ENCODE measurements at regions not wholly inside any gene's neighbourhood (a gene's known extent, or its start where the extent isn't known, plus 50 kb on each side); places are given as distances from the start of the nearest gene placed in this dataset.
"Not testable (repeated sequence)": the region's sequence is repeated elsewhere in the genome, so short reads cannot be mapped to it uniquely, and the experiment has no call there.

GRCh38 chr14:56990991-56991627 is 180.8 kb upstream of the OTX2 start:
- DNase-seq, result not testable (repeated sequence)

- DNase-seq, result no peak
Measured at GRCh38 chr14:56989359-56989758, 179.1 kb upstream of the OTX2 start.

GRCh38 chr14:56979936-56980335 is 169.7 kb upstream of the OTX2 start:
- DNase-seq, result no peak

- no peak for DNase-seq
Measured at GRCh38 chr14:56976211-56976610, 165.9 kb upstream of the OTX2 start.

GRCh38 chr14:56975521-56975920 is 165.2 kb upstream of the OTX2 start:
- DNase-seq, result no peak

GRCh38 chr14:56972948-56973347 is 162.7 kb upstream of the OTX2 start:
- DNase-seq, result no peak

- DNase-seq, result no peak
Measured at GRCh38 chr14:56964895-56965294, 154.6 kb upstream of the OTX2 start.

- DNase-seq, result no peak
Measured at GRCh38 chr14:56963381-56963780, 153.1 kb upstream of the OTX2 start.

- DNase-seq, result no peak
Measured at GRCh38 chr14:56962444-56963080, 152.3 kb upstream of the OTX2 start.

GRCh38 chr14:56959869-56960268 is 149.6 kb upstream of the OTX2 start:
- DNase-seq, result no peak

- DNase-seq, result no peak
Measured at GRCh38 chr14:56959121-56959520, 148.8 kb upstream of the OTX2 start.

GRCh38 chr14:56956182-56956581 is 145.9 kb upstream of the OTX2 start:
- DNase-seq, result no peak

GRCh38 chr14:56955745-56956144 is 145.5 kb upstream of the OTX2 start:
- DNase-seq, result no peak

GRCh38 chr14:56953884-56954283 is 143.6 kb upstream of the OTX2 start:
- DNase-seq, result no peak

- no peak for DNase-seq
Measured at GRCh38 chr14:56952766-56953473, 142.6 kb upstream of the OTX2 start.

- no peak for DNase-seq
Measured at GRCh38 chr14:56949828-56950227, 139.5 kb upstream of the OTX2 start.

GRCh38 chr14:56945291-56945690 is 135.0 kb upstream of the OTX2 start:
- DNase-seq, result no peak

- no peak for DNase-seq
Measured at GRCh38 chr14:56944397-56944796, 134.1 kb upstream of the OTX2 start.

- no peak for DNase-seq
Measured at GRCh38 chr14:56933446-56933845, 123.2 kb upstream of the OTX2 start.

- DNase-seq, result no peak
Measured at GRCh38 chr14:56918849-56919574, 108.7 kb upstream of the OTX2 start.

- no peak for DNase-seq
Measured at GRCh38 chr14:56905282-56905681, 95.0 kb upstream of the OTX2 start.

- DNase-seq, result no peak
Measured at GRCh38 chr14:56903304-56903969, 93.2 kb upstream of the OTX2 start.

- no peak for DNase-seq
Measured at GRCh38 chr14:56902385-56902784, 92.1 kb upstream of the OTX2 start.

Data from SHP77 (cell line).